Breast epithelium (tissue), 4 donors: ENCODE measurements at regions not wholly inside any gene's neighbourhood (a gene's known extent, or its start where the extent isn't known, plus 50 kb on each side); places are given as distances from the start of the nearest gene placed in this dataset.

Experiments used
- DNase-seq, 2 donors: peaks; one replicate each; pipeline ENCODE4 v3.0.0-alpha.2; 2019; ENCODE audit warnings: low spot score in 2 of 2
- H3K27ac ChIP-seq, 2 donors: fragments of 200-600 bp; sonication (generic) in 1 of 2; one replicate each; pipeline ENCODE4 v1.5.1; 2016 to 2019; ENCODE audit warnings: mild to moderate bottlenecking in 1 of 2
- H3K27me3 ChIP-seq, 2 donors: fragments of 200-600 bp; sonication (generic) in 1 of 2; one replicate each; pipeline versions ENCODE4 v1.5.1 to v1.6.0; 2017 to 2019; ENCODE audit warnings: control low read depth in 1 of 2, mild to moderate bottlenecking in 1 of 2
- H3K36me3 ChIP-seq: fragments of 200-600 bp; one replicate; pipeline ENCODE4 v1.5.1; 2019
- H3K4me1 ChIP-seq, 2 donors: fragments of 200-600 bp; sonication (generic); one replicate each; pipeline ENCODE4 v1.5.1; 2016 to 2019; ENCODE audit warnings: control low read depth in 1 of 2
- H3K4me3 ChIP-seq, 3 donors: fragments of 200-600 bp; sonication (generic); 1 replicate in 2 of 3; 2 replicates in 1 of 3; pipeline ENCODE4 v1.5.1; 2016 to 2019; ENCODE audit warnings: mild to moderate bottlenecking in 3 of 3, moderate library complexity in 2 of 3
- H3K9me3 ChIP-seq, 2 donors: fragments of 200-600 bp; sonication (generic) in 1 of 2; one replicate each; pipeline ENCODE4 v1.5.1; 2016 to 2019; ENCODE audit warnings: control low read depth in 1 of 2
- CTCF ChIP-seq, 3 donors: fragments of 450-650 bp; IDR thresholded peaks; one replicate each; pipeline ENCODE4 v1.5.1; 2016 to 2017; ENCODE audit warnings: antibody characterized with exemption in 3 of 3, mild to moderate bottlenecking in 3 of 3, moderate library complexity in 3 of 3
- POLR2A ChIP-seq: fragments of 450-650 bp; IDR thresholded peaks from one replicate; pipeline ENCODE4 v1.6.1; 2016; ENCODE audit warnings: antibody characterized with exemption, mild to moderate bottlenecking, moderate library complexity
- POLR2AphosphoS5 ChIP-seq, 3 donors: sonication (generic); formaldehyde crosslinking; IDR thresholded peaks; one replicate each; pipeline ENCODE4 v1.6.1; 2017; ENCODE audit warnings: antibody characterized with exemption in 3 of 3
- intact Hi-C: fragments of 100-400 bp; cut with DNase I; formaldehyde crosslinking; loops from one replicate; pipeline ENCODE4 v1.15.1; 2023; ENCODE audit warnings: low total_unique reads

- Histone ChIP-seq H3K9me3 (no peaks in the 10 kb centered on the region), H3K36me3 (no peaks in the 10 kb centered on the region), H3K4me1 (no peaks in the 10 kb centered on the region), H3K27me3 (no peaks in the 10 kb centered on the region), H3K4me3 (no peak overlapping the region), H3K27ac (no peak overlapping the region)
- TF ChIP-seq CTCF (IDR thresholded peaks at IDR 0.05) = no peak
- TF ChIP-seq POLR2A = no peak
- TF ChIP-seq POLR2AphosphoS5 (IDR thresholded peaks at IDR 0.05) = no peak
- intact Hi-C loops = no loop called here
- no peak for DNase-seq
These were observed 1525.7 kb upstream of the TENM3 start for GRCh38 chr4:180717451-180718033.

- no peak overlapping the region for H3K4me3 ChIP-seq
- H3K4me1 ChIP-seq = no peaks in the 10 kb centered on the region
- intact Hi-C loops = no loop called here
- no peaks in the 10 kb centered on the region for H3K9me3 ChIP-seq
- no peaks in the 10 kb centered on the region for H3K27me3 ChIP-seq
- no peaks in the 10 kb centered on the region for H3K36me3 ChIP-seq
- no peak overlapping the region for H3K27ac ChIP-seq
- TF ChIP-seq POLR2AphosphoS5 (IDR thresholded peaks at IDR 0.05) (no peak), POLR2A (no peak), CTCF (IDR thresholded peaks at IDR 0.05) (no peak)
- DNase-seq = no peak
These were observed 1521.8 kb upstream of the TENM3 start for GRCh38 chr4:180721356-180721755.

GRCh38 chr4:180726611-180727010 is 1516.6 kb upstream of the TENM3 start:
- no peak for DNase-seq
- Histone ChIP-seq H3K4me3 (no peak overlapping the region), H3K27me3 (no peaks in the 10 kb centered on the region), H3K36me3 (no peaks in the 10 kb centered on the region), H3K4me1 (no peaks in the 10 kb centered on the region), H3K9me3 (no peaks in the 10 kb centered on the region), H3K27ac (no peak overlapping the region)
- TF ChIP-seq CTCF (IDR thresholded peaks at IDR 0.05) (no peak), POLR2A (no peak), POLR2AphosphoS5 (IDR thresholded peaks at IDR 0.05) (no peak)
- intact Hi-C loops = no loop called here

GRCh38 chr4:180727478-180727877 is 1515.7 kb upstream of the TENM3 start:
- Histone ChIP-seq H3K4me1 (no peaks in the 10 kb centered on the region), H3K27ac (no peak overlapping the region), H3K9me3 (no peaks in the 10 kb centered on the region), H3K36me3 (no peaks in the 10 kb centered on the region), H3K4me3 (no peak overlapping the region), H3K27me3 (no peaks in the 10 kb centered on the region)
- intact Hi-C loops = no loop called here
- no peak for DNase-seq
- TF ChIP-seq CTCF (IDR thresholded peaks at IDR 0.05) (no peak), POLR2A (no peak), POLR2AphosphoS5 (IDR thresholded peaks at IDR 0.05) (no peak)

GRCh38 chr4:180734753-180735432 is 1508.3 kb upstream of the TENM3 start:
- no peaks in the 10 kb centered on the region for H3K4me1 ChIP-seq
- intact Hi-C loops = no loop called here
- no peaks in the 10 kb centered on the region for H3K36me3 ChIP-seq
- H3K27ac ChIP-seq = no peak overlapping the region
- H3K27me3 ChIP-seq = no peaks in the 10 kb centered on the region
- no peak for TF ChIP-seq POLR2AphosphoS5 (IDR thresholded peaks at IDR 0.05)
- TF ChIP-seq POLR2A = no peak
- TF ChIP-seq CTCF (IDR thresholded peaks at IDR 0.05) = no peak
- no peak for DNase-seq
- no peak overlapping the region for H3K4me3 ChIP-seq
- H3K9me3 ChIP-seq = no peaks in the 10 kb centered on the region
